ENCODE measurements at regions not wholly inside any gene's neighbourhood (a gene's known extent, or its start where the extent isn't known, plus 50 kb on each side); places are given as distances from the start of the nearest gene placed in this dataset.
A peak's percentile ranks its signal among the peaks of the same experiment; 100 is the strongest.

DNA sequence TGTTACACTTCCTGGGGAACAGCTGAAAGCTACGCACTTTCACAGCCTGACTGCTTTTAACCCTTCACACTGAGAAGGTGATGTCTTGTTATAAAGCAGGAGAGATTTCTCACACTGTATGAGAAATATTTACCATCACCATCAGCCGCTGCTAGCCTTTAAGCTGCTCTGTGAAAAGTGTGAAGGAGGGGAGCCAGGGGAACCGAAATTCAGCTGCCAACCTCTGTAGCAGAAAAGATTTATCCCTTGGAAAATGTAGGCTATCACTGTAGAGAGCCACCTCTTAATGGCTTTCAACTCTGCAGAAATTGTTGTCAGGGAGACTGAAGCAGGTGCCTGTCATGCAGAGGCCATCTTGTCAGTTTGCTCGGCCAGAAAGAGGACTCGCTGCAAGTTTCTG is 145.3 kb downstream of the SP3 start:
- no peak for DNase-seq (ENCODE audit: low spot score)

GRCh38 chr2:173821451-173821850 is 143.7 kb downstream of the SP3 start:
- DNase-seq (ENCODE audit: low spot score), result no peak

- no peak for DNase-seq (ENCODE audit: low spot score)
Measured at GRCh38 chr2:173822889-173823542, 142.2 kb downstream of the SP3 start.

DNA sequence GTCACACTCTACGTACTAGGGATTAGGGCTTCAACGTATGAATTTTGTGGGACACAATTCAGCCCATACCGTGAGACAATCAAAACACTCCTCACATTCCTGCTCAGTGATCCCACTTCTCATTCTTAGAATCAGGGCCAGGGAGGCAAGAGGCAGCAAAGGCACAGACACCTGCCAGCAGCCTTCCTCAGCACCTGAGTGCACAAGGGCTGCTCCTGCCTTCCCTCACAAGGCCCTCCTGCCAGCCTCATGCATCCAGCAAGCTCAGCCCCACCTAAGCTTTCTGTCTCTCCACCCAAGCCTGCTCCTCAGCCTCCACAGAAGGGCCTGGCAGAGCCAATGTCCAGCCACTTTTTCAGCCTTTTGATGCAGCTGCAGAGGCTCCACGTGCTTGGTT is 141.6 kb downstream of the SP3 start:
- DNase-seq (ENCODE audit: low spot score), result no peak

DNA sequence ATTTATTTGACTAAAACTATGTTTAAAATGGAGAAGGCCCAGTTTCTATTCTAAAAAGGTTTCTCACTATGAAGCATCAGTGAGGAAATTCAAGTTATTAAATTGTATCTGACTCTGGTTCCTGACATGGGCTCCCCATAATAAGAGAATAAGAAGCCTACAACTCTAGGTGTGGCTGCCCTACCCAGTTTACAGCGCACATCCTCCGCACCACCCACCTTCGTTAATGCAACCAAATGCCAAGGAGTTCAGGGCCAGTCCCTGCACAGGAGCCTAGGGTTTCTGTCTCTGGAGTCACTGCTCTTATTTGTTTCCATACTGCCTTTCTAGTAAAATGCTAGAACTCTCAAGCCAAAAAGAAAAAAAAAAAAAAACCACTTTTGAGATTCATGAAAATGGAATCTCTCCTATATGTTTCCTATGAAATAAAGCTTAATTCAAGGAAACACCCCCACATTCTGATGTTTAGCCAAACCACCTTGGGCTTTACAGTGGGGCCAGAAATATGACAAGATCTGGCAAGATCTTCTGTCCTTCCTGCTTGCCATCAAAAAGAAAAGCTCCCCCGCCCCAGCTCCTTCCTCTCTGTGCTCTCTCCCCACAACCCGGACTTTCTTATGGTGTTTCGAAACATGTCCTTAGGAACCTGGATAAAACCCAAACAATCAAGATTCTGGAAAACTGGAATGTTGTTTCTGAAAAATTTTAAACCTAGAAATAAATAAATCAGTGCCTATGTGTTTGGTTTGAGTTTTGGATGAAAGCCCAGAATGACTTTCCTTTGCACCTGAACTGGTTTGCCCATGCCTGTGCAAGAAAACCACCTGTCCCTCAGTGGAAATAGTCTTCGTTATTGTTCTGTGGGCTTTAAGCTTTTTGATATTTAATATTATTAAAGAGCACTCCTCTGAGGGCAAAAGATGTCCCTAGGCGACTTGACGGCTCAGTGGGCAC is 136.7 kb downstream of the SP3 start:
- no peak for DNase-seq (ENCODE audit: low spot score)

DNA sequence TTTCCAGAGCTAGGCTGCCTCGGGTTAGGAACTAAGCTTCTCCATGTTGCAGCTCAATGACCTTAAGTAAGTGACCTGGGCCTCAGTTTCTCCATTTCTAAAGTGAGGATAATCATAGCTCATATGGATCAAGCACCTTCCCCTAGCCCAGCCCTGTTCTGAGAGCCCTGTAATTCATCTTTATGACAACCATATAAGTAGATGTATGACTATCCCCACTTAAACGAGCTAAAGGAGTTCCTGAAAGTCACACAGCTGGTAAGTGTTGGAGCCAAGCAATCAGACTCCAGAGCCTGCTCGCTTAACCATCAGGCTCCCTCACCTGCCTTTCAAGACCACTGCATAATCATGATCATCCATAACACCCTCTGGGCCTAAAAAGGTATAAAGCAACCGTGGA is 135.4 kb downstream of the SP3 start:
- no peak for DNase-seq (ENCODE audit: low spot score)

GRCh38 chr2:173830170-173830569 is 135.0 kb downstream of the SP3 start:
- no peak for DNase-seq (ENCODE audit: low spot score)

GRCh38 chr2:173831312-173832229 is 133.6 kb downstream of the SP3 start:
- no peak for DNase-seq (ENCODE audit: low spot score)

GRCh38 chr2:173834141-173834540 is 131.0 kb downstream of the SP3 start:
- DNase-seq (ENCODE audit: low spot score), result no peak

GRCh38 chr2:173835726-173836125 is 129.4 kb downstream of the SP3 start:
- no peak for DNase-seq (ENCODE audit: low spot score)

GRCh38 chr2:173841110-173841509 is 124.1 kb downstream of the SP3 start:
- DNase-seq (ENCODE audit: low spot score), result no peak

- DNase-seq (ENCODE audit: low spot score), result no peak
Measured at GRCh38 chr2:173843526-173843925, 121.6 kb downstream of the SP3 start.

DNA sequence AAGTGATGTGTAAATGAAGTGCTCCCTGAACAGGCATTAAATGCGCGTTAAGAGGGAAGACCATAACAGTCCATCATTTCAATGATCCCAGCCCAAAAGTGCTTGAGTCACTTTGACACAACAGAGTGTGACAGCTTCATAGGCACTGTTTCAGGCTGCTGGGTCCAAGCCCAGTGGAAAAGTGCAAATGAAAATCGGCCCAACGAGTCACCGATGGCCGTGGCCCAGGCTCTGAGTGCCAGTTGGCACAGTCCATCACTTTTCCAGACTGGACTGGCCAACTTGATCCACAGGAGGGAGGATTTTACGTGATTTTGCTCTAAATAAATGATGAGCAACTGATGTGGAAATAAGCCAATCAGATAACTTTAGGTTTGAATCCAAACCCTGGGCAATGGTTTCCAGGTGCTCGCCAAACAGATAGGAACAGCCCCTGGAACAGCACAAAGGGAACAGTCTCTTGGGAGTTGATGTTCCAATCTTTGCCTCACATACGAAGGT is 114.0 kb downstream of the SP3 start:
- DNase-seq (ENCODE audit: low spot score), result peak; percentile 1

- no peak for DNase-seq (ENCODE audit: low spot score)
Measured at GRCh38 chr2:173854141-173854540, 111.0 kb downstream of the SP3 start.

DNA sequence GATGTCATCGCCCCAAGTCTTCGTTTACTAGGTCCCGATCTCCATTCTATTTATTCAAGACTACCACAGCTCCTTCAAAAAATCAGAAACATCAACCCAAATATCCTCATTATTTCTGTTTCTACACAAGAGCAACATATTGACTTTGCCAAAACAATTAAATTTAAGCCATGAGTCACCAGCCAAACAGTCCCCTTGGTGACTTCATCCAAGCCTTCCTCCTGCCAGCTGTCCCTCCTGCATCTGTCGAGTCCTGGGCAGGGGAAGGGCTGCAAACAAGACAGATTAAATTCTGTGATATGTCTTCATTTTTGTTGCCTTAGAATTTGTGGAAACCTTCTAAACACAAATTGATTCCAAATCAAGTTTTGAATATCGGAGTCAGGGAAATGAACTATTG is 110.3 kb downstream of the SP3 start:
- peak; percentile 22 for DNase-seq (ENCODE audit: low spot score)

DNA sequence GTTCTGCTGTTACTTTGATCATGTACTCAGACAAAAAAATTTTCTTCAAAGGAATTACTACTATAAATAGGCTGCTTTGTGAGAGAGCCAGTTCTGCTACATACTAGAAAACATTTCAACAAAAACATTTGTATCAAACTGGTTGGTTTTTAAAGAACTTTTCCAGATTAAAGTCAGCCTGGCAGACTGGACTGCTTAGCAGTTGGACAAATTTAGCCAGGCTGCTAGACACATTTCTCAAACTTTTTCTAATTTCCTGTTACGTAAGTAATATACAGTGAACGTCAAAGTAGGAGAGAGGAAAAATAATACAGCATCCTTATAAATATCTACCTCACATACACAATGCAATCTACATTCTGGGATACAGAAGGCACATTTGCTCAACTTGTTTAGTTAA is 109.5 kb downstream of the SP3 start:
- no peak for DNase-seq (ENCODE audit: low spot score)

Measured in LoVo (cell line).